T47D (cell line): ENCODE measurements at regions not wholly inside any gene's neighbourhood (a gene's known extent, or its start where the extent isn't known, plus 50 kb on each side); places are given as distances from the start of the nearest gene placed in this dataset.

Source experiments
- DNase-seq, 2 experiments: peaks; one replicate each; pipeline versions ENCODE4 v3.0.0 to v3.0.0-alpha.2; 2011 to 2012; ENCODE audit warnings: low read depth in 1 of 2, low spot score in 1 of 2
- JUND ChIP-seq: IDR thresholded peaks from 2 replicates; pipeline ENCODE4 v1.6.1; 2012; ENCODE audit warnings: low read depth
- in situ Hi-C: cut with HindIII; loops from 2 replicates; pipeline ENCODE4 v1.10.0; 2016; ENCODE audit warnings: low sequenced_read_pairs, low pct_unique_long_range_greater_than_20kb

GRCh38 chr6:169324656-169325459 lies 71.2 kb upstream of the THBS2 start:
- TF ChIP-seq JUND, result no peak
- in situ Hi-C loops, result no loop called here
- DNase-seq, result no peak

- no peak for DNase-seq
- no peak for TF ChIP-seq JUND
- in situ Hi-C loops, result no loop called here
Observed at GRCh38 chr6:169324086-169324485, 70.4 kb upstream of the THBS2 start.

- in situ Hi-C loops, result no loop called here
- TF ChIP-seq JUND, result no peak
- DNase-seq, result no peak
Observed at GRCh38 chr6:169323221-169323620, 69.6 kb upstream of the THBS2 start.

GRCh38 chr6:169321546-169321945 lies 67.9 kb upstream of the THBS2 start:
- TF ChIP-seq JUND, result no peak
- in situ Hi-C loops, result no loop called here
- no peak for DNase-seq

GRCh38 chr6:169320013-169320412 lies 66.4 kb upstream of the THBS2 start:
- in situ Hi-C loops, result no loop called here
- DNase-seq, result no peak
- TF ChIP-seq JUND, result no peak

GRCh38 chr6:169317441-169318202 lies 64.0 kb upstream of the THBS2 start:
- TF ChIP-seq JUND, result no peak

GRCh38 chr6:169316651-169317050 lies 63.0 kb upstream of the THBS2 start:
- no peak for TF ChIP-seq JUND
- in situ Hi-C loops, result no loop called here
- no peak for DNase-seq

More at GRCh38 chr6:169317441-169318202, 64.0 kb upstream of the THBS2 start:
- in situ Hi-C loops, result no loop called here
- peak in 1 of 2 experiments; percentile 6 for DNase-seq

GRCh38 chr6:169315830-169316614 lies 62.4 kb upstream of the THBS2 start:
- in situ Hi-C loops, result no loop called here
- no peak for DNase-seq
- TF ChIP-seq JUND, result no peak

GRCh38 chr6:169313347-169314010 lies 59.8 kb upstream of the THBS2 start:
- in situ Hi-C loops, result no loop called here
- TF ChIP-seq JUND, result no peak
- DNase-seq, result no peak

- no peak for DNase-seq
- in situ Hi-C loops, result no loop called here
- TF ChIP-seq JUND, result no peak
Observed at GRCh38 chr6:169312658-169313346, 59.2 kb upstream of the THBS2 start.

- no peak for TF ChIP-seq JUND
- in situ Hi-C loops, result no loop called here
Observed at GRCh38 chr6:169310983-169311382, 57.3 kb upstream of the THBS2 start.

More at GRCh38 chr6:169310983-169311382, 57.3 kb upstream of the THBS2 start:
- DNase-seq, result no peak
